Activated T-helper 2 cell treated with anti-CD3 and anti-CD28 coated beads, Interferon-gamma antibody, Interleukin-2, Interleukin-4, amounts not matched to agents 10 μg/mL and 5 μg/mL and 100 μg/mL, durations not matched to agents 14 hours and 24 hours and 36 hours (primary cell): ENCODE measurements at regions not wholly inside any gene's neighbourhood (a gene's known extent, or its start where the extent isn't known, plus 50 kb on each side); places are given as distances from the start of the nearest gene placed in this dataset.

Experiments used
- DNase-seq: peaks from one replicate; pipeline ENCODE4 v3.0.0; 2021; ENCODE audit warnings: low spot score
- H3K27ac Mint-ChIP-seq: one replicate; pipeline ENCODE4 v1.8.0; 2021; ENCODE audit warnings: mixed read lengths
- H3K27me3 Mint-ChIP-seq: one replicate; pipeline ENCODE4 v1.8.0; 2021; ENCODE audit warnings: low read depth, mixed read lengths
- H3K36me3 Mint-ChIP-seq: one replicate; pipeline ENCODE4 v1.8.0; 2021; ENCODE audit warnings: low read depth, mixed read lengths
- H3K4me1 Mint-ChIP-seq: one replicate; pipeline ENCODE4 v1.8.0; 2021; ENCODE audit warnings: low read depth, mixed read lengths
- H3K4me3 Mint-ChIP-seq: one replicate; pipeline ENCODE4 v1.8.0; 2021; ENCODE audit warnings: low read depth, mild to moderate bottlenecking, moderate library complexity, mixed read lengths
- H3K9me3 Mint-ChIP-seq: one replicate; pipeline ENCODE4 v1.8.0; 2021; ENCODE audit warnings: mixed read lengths
- intact Hi-C: fragments of 100-400 bp; cut with micrococcal nuclease; formaldehyde crosslinking; loops from one replicate; pipeline ENCODE4 v1.15.1; 2023

GRCh38 chr17:77001487-77001886 lies 133.3 kb downstream of the MGAT5B start:
- intact Hi-C loops = no loop called here
- Mint-ChIP-seq H3K27ac (peak overlapping the region; percentile 33), H3K27me3 (no peaks in the 10 kb centered on the region), H3K36me3 (no peaks in the 10 kb centered on the region), H3K4me1 (peaks cover 30% of the 10 kb centered on the region), H3K9me3 (no peaks in the 10 kb centered on the region), H3K4me3 (no peak overlapping the region)
- no peak for DNase-seq

- DNase-seq = no peak
- Mint-ChIP-seq H3K9me3 (no peaks in the 10 kb centered on the region), H3K4me1 (peaks cover 24% of the 10 kb centered on the region), H3K36me3 (no peaks in the 10 kb centered on the region), H3K27me3 (peaks cover 3% of the 10 kb centered on the region), H3K27ac (no peak overlapping the region), H3K4me3 (no peak overlapping the region)
- intact Hi-C loops = no loop called here
Measured at GRCh38 chr17:77002103-77003045, 134.2 kb downstream of the MGAT5B start.

- intact Hi-C loops = no loop called here
- H3K9me3 Mint-ChIP-seq = no peaks in the 10 kb centered on the region
- no peaks in the 10 kb centered on the region for H3K36me3 Mint-ChIP-seq
- DNase-seq = no peak
- peaks cover 10% of the 10 kb centered on the region for H3K4me1 Mint-ChIP-seq
- no peak overlapping the region for H3K27ac Mint-ChIP-seq
- H3K27me3 Mint-ChIP-seq = peaks cover 6% of the 10 kb centered on the region
- no peak overlapping the region for H3K4me3 Mint-ChIP-seq
Measured at GRCh38 chr17:77003699-77004098, 135.5 kb downstream of the MGAT5B start.

- intact Hi-C loops = no loop called here
- DNase-seq = no peak
- H3K27ac Mint-ChIP-seq = no peak overlapping the region
- no peaks in the 10 kb centered on the region for H3K36me3 Mint-ChIP-seq
- peaks cover 13% of the 10 kb centered on the region for H3K9me3 Mint-ChIP-seq
- H3K4me1 Mint-ChIP-seq = no peaks in the 10 kb centered on the region
- H3K27me3 Mint-ChIP-seq = peaks cover 17% of the 10 kb centered on the region
- no peak overlapping the region for H3K4me3 Mint-ChIP-seq
Measured at GRCh38 chr17:77006971-77007649, 133.7 kb upstream of the SEC14L1 start.

GRCh38 chr17:77009877-77010276 lies 130.9 kb upstream of the SEC14L1 start:
- Mint-ChIP-seq H3K27me3 (peaks cover 23% of the 10 kb centered on the region), H3K9me3 (peaks cover 13% of the 10 kb centered on the region), H3K4me1 (no peaks in the 10 kb centered on the region), H3K27ac (no peak overlapping the region), H3K4me3 (no peak overlapping the region), H3K36me3 (no peaks in the 10 kb centered on the region)
- no peak for DNase-seq
- intact Hi-C loops = loop anchor here (5.0 kb wide), 1 partner anchor 47 kb away; no protein-coding TSS in a partner anchor

- Mint-ChIP-seq H3K27ac (no peak overlapping the region), H3K4me1 (no peaks in the 10 kb centered on the region), H3K9me3 (peaks cover 13% of the 10 kb centered on the region), H3K27me3 (peaks cover 23% of the 10 kb centered on the region), H3K36me3 (no peaks in the 10 kb centered on the region), H3K4me3 (no peak overlapping the region)
- intact Hi-C loops = loop anchor here (5.0 kb wide), 1 partner anchor 47 kb away; no protein-coding TSS in a partner anchor
- DNase-seq = no peak
Measured at GRCh38 chr17:77010667-77011066, 130.1 kb upstream of the SEC14L1 start.

GRCh38 chr17:77011173-77012011 lies 129.4 kb upstream of the SEC14L1 start:
- Mint-ChIP-seq H3K9me3 (peaks cover 13% of the 10 kb centered on the region), H3K4me1 (no peaks in the 10 kb centered on the region), H3K27ac (no peak overlapping the region), H3K4me3 (no peak overlapping the region), H3K27me3 (peaks cover 23% of the 10 kb centered on the region), H3K36me3 (no peaks in the 10 kb centered on the region)
- DNase-seq = no peak
- intact Hi-C loops = loop anchor here (5.0 kb wide), 1 partner anchor 46 kb away; no protein-coding TSS in a partner anchor

GRCh38 chr17:77018504-77018903 lies 122.3 kb upstream of the SEC14L1 start:
- H3K4me3 Mint-ChIP-seq = no peak overlapping the region
- H3K27ac Mint-ChIP-seq = no peak overlapping the region
- DNase-seq = no peak
- intact Hi-C loops = no loop called here
- no peaks in the 10 kb centered on the region for H3K36me3 Mint-ChIP-seq
- H3K4me1 Mint-ChIP-seq = no peaks in the 10 kb centered on the region
- H3K27me3 Mint-ChIP-seq = peaks cover 11% of the 10 kb centered on the region
- no peaks in the 10 kb centered on the region for H3K9me3 Mint-ChIP-seq

GRCh38 chr17:77019893-77020379 lies 120.8 kb upstream of the SEC14L1 start:
- Mint-ChIP-seq H3K27me3 (peaks cover 8% of the 10 kb centered on the region), H3K27ac (no peak overlapping the region), H3K4me3 (no peak overlapping the region), H3K9me3 (no peaks in the 10 kb centered on the region), H3K4me1 (no peaks in the 10 kb centered on the region), H3K36me3 (no peaks in the 10 kb centered on the region)
- intact Hi-C loops = no loop called here
- DNase-seq = no peak

GRCh38 chr17:77020973-77021372 lies 119.8 kb upstream of the SEC14L1 start:
- no peak overlapping the region for H3K4me3 Mint-ChIP-seq
- DNase-seq = no peak
- no peak overlapping the region for H3K27ac Mint-ChIP-seq
- H3K27me3 Mint-ChIP-seq = peaks cover 8% of the 10 kb centered on the region
- no peaks in the 10 kb centered on the region for H3K9me3 Mint-ChIP-seq
- H3K4me1 Mint-ChIP-seq = no peaks in the 10 kb centered on the region
- H3K36me3 Mint-ChIP-seq = no peaks in the 10 kb centered on the region
- intact Hi-C loops = no loop called here

GRCh38 chr17:77022766-77023165 lies 118.0 kb upstream of the SEC14L1 start:
- H3K36me3 Mint-ChIP-seq = no peaks in the 10 kb centered on the region
- no peak overlapping the region for H3K4me3 Mint-ChIP-seq
- no peak overlapping the region for H3K27ac Mint-ChIP-seq
- H3K4me1 Mint-ChIP-seq = no peaks in the 10 kb centered on the region
- H3K27me3 Mint-ChIP-seq = peaks cover 8% of the 10 kb centered on the region
- no peak for DNase-seq
- no peaks in the 10 kb centered on the region for H3K9me3 Mint-ChIP-seq
- intact Hi-C loops = no loop called here

- no peak overlapping the region for H3K27ac Mint-ChIP-seq
- H3K9me3 Mint-ChIP-seq = no peaks in the 10 kb centered on the region
- H3K4me3 Mint-ChIP-seq = no peak overlapping the region
- DNase-seq = no peak
- H3K4me1 Mint-ChIP-seq = no peaks in the 10 kb centered on the region
- no peaks in the 10 kb centered on the region for H3K36me3 Mint-ChIP-seq
- H3K27me3 Mint-ChIP-seq = peaks cover 2% of the 10 kb centered on the region
- intact Hi-C loops = no loop called here
Measured at GRCh38 chr17:77025781-77026180, 115.0 kb upstream of the SEC14L1 start.
